ENCODE measurements at regions not wholly inside any gene's neighbourhood (a gene's known extent, or its start where the extent isn't known, plus 50 kb on each side); places are given as distances from the start of the nearest gene placed in this dataset.

DNA sequence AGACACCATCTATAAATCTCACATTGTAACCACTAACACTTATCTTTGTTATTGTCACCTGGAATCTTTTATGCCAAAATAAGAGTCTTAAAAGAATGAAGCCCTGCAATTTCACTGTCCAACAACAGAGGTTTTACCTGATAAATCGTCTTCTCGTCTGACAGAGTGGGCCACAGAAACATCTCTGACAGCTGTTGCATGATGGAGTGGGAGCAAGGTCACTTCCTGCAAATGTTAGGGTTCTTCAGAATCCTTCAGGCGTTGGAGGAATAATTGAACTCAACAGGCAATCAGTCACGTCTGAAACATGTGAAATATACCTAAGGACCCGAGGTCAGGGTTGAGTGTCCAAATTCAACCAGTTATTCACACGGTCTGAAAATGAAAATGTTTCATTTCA lies 353.6 kb downstream of the TRIML1 start:
- no peak overlapping the region for H3K27ac ChIP-seq
- TF ChIP-seq, protein P1, sequence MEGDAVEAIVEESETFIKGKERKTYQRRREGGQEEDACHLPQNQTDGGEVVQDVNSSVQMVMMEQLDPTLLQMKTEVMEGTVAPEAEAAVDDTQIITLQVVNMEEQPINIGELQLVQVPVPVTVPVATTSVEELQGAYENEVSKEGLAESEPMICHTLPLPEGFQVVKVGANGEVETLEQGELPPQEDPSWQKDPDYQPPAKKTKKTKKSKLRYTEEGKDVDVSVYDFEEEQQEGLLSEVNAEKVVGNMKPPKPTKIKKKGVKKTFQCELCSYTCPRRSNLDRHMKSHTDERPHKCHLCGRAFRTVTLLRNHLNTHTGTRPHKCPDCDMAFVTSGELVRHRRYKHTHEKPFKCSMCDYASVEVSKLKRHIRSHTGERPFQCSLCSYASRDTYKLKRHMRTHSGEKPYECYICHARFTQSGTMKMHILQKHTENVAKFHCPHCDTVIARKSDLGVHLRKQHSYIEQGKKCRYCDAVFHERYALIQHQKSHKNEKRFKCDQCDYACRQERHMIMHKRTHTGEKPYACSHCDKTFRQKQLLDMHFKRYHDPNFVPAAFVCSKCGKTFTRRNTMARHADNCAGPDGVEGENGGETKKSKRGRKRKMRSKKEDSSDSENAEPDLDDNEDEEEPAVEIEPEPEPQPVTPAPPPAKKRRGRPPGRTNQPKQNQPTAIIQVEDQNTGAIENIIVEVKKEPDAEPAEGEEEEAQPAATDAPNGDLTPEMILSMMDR (conservative IDR thresholded peaks at IDR 0.05): no peak

DNA sequence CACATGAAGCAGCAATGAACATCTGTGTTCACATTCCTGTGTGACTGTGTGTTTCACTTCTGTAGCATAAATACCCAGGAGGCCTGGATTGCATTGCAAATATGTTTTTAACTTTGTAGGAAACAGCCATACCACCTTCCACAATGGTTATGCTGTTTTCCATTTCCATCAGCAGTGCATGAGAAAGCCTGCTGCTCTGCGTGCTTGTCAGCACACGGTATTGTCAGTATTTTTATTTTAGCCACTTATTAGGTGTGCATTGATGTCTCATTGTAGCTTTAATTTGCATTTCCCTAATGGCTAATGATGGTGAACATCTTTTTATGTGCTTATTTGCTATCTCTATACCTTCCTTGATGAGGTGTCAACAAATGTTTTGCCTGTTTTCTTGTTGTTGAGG lies 355.9 kb downstream of the TRIML1 start:
- TF ChIP-seq, protein P1 (conservative IDR thresholded peaks at IDR 0.05): no peak
- H3K27ac ChIP-seq: no peak overlapping the region

DNA sequence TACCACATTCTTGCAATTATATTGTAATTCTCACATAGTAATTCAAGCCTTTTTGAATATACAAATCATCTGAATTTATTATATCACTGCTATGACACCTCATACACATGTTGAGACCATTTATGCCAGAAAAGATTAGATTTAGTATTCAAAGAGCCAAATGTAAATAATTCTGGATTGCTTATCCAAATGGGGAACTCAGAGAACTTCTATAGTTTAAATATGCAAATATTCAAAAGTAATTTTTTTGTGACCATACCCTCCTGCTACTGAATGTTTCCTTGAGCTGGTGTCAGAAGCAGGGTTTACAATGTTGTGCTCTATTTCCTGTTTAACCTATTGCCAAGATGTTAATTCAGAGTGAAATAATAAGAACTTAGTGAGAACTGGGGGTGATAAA lies 372.2 kb downstream of the TRIML1 start:
- TF ChIP-seq, protein P1 (conservative IDR thresholded peaks at IDR 0.05): no peak
- H3K27ac ChIP-seq: no peak overlapping the region

DNA sequence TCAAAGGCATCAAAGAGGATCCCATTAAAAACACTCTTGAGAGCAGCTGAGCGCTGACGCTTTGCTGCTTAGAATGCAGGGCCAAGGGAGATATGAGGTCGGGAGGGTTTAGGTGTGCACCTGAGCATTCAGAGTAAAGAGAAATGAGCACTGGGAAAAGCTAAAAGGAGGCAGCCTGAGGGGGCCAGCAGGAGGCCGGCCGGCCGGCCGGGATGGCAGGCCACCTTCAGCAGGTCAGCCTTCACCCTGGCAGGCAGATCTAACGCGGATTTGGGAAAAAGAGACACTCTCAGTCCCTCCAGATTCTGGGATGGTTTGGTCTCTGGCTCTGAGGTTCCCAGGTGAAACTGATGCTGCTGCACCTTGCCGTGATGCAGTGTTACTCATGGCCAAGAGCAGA lies 393.5 kb downstream of the TRIML1 start:
- TF ChIP-seq, protein P1 (conservative IDR thresholded peaks at IDR 0.05): no peak
- H3K27ac ChIP-seq: no peak overlapping the region

DNA sequence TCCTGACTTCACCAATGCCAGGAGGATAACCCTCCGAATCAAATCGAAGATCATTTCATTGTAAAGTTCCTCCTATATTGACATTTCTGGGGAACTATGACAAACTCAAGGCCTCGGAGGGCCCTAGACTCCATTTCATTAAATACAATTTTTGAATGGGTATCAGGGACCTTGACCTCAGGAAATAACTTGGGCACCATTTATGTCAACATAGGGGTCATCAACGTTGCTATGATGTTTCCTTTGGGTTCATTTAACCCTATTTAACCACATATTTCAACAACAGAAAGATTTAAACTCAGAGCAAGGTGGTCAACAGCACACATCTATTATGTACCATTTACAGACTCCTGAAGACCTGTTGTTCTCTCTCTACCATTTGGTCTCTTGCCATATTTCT lies 395.1 kb downstream of the TRIML1 start:
- TF ChIP-seq, protein P1 (conservative IDR thresholded peaks at IDR 0.05): no peak
- no peak overlapping the region for H3K27ac ChIP-seq

DNA sequence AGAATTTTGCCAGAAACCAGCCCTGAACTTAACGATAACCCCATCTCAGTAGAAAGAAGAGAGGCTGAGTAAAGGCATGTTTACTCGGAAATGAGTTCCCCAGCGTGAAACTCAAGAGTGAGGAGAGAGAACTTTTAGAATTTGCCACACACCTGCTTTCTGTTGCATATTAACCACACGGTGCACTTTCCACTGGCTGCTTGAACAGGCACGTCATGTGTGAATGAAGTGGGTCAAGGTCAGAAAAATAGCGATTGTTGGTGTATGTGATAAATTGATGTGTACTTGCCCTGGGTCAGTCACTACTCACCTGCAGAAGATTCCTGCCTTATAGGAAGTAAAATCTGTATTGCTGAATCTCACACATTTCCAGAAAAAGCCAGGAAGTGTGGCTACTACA lies 395.7 kb downstream of the TRIML1 start:
- TF ChIP-seq, protein P1 (conservative IDR thresholded peaks at IDR 0.05): no peak
- no peak overlapping the region for H3K27ac ChIP-seq

DNA sequence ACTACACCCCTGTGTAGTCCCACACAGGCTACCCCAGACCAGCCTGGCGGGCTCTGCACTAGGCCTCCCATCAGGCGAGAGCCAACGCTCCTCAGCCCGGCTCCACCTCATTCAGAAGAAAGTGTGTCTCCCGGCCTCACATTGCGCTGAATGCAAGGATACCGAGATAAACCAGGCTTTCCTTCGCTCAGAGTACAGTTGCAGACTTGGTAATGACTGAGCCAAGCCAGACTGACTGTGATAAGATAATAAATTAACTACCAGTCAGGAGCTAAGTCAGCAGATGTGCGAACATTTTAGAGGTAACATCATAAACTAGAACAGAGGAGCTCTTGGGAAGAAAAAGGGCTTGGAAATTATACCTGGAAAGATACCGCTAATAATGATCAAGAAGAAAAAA lies 397.6 kb downstream of the TRIML1 start:
- no peak overlapping the region for H3K27ac ChIP-seq
- TF ChIP-seq, protein P1 (conservative IDR thresholded peaks at IDR 0.05): no peak

DNA sequence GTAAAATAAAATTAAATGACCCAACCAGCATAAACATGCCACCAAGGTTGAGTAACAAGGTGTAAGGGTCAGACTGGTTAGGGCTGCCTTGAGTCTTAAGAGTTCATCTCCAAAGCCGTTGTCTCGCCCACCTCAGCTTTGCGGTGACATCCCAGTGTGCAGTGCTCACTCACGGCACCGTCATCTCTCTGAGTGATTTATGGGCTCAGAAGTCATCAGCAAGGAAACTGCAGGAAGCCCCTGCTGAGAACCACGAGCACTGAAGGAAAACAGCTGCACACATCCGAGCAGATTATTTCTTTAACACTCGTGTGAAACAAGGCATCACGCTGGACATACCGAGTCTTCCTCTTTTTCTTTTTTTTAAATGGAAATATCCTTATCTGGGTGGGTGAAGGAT lies 411.1 kb downstream of the TRIML1 start:
- no peak overlapping the region for H3K27ac ChIP-seq

More for the DNA sequence above, 411.1 kb downstream of the TRIML1 start:
- TF ChIP-seq, protein P1 (conservative IDR thresholded peaks at IDR 0.05): no peak

Measured in VCaP (cell line).